ENCODE measurements at regions not wholly inside any gene's neighbourhood (a gene's known extent, or its start where the extent isn't known, plus 50 kb on each side); places are given as distances from the start of the nearest gene placed in this dataset.

DNA sequence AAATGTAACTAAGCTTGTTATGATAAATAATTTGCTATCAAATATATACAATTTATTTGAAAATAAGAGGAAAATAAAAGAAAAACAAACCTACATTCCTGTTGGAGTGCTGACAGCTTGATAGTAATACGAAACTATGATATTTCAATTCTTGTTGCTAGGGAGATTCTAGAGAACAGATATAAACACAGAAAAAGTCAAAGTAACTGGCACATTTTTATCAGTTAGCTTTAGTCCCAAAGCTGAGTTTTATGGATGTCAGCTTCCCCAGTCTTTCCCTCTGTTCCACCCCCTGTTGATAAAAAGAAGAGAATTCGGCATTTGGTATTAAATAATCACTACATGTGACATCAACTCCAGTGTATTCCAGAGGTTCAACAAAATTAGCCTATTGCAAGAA lies 1134.0 kb downstream of the XPNPEP1 start:
- Histone ChIP-seq H3K27me3 (no peaks in the 10 kb centered on the region), H3K4me1 (no peaks in the 10 kb centered on the region), H3K36me3 (no peaks in the 10 kb centered on the region), H3K27ac (no peak overlapping the region), H3K4me3 (no peak overlapping the region), H3K9me3 (peaks cover 0 to 25% (median 2%) of the 10 kb centered on the region in 4 donors)
- WGBS, 2 donors, result 75 to 76% methylated on average over 2 of the region's 2 CpGs
- TF ChIP-seq EP300 (IDR thresholded peaks at IDR 0.05) (no peak), POLR2A (IDR thresholded peaks at IDR 0.05) (no peak)
- TF ChIP-seq, protein P1, sequence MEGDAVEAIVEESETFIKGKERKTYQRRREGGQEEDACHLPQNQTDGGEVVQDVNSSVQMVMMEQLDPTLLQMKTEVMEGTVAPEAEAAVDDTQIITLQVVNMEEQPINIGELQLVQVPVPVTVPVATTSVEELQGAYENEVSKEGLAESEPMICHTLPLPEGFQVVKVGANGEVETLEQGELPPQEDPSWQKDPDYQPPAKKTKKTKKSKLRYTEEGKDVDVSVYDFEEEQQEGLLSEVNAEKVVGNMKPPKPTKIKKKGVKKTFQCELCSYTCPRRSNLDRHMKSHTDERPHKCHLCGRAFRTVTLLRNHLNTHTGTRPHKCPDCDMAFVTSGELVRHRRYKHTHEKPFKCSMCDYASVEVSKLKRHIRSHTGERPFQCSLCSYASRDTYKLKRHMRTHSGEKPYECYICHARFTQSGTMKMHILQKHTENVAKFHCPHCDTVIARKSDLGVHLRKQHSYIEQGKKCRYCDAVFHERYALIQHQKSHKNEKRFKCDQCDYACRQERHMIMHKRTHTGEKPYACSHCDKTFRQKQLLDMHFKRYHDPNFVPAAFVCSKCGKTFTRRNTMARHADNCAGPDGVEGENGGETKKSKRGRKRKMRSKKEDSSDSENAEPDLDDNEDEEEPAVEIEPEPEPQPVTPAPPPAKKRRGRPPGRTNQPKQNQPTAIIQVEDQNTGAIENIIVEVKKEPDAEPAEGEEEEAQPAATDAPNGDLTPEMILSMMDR (IDR thresholded peaks at IDR 0.05), result no peak
- no peak for DNase-seq (ENCODE audit: low spot score in 2 of 2)

DNA sequence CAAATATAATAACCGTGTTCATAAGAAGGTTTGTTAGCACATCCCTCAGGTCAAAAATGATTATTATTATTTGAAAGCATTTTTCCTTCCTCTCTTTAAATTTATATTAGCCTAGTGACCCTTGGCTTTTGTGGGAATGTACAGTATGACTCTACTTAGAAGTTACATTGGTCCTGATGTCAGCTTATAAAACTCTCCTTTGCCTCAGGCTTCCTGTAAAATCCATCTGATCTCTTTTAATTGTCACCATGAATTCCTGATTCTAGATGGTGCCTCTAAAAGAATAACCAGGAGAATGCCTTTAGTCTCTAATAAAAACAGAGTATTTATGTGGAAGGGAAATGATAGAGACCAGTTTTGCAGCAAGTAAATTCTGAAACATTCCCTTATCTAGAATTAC lies 1134.4 kb downstream of the XPNPEP1 start:
- no peak for DNase-seq (ENCODE audit: low spot score in 2 of 2)
- Histone ChIP-seq H3K4me3 (no peak overlapping the region), H3K27ac (no peak overlapping the region), H3K4me1 (no peaks in the 10 kb centered on the region), H3K36me3 (no peaks in the 10 kb centered on the region), H3K9me3 (peaks cover 0 to 28% (median 2%) of the 10 kb centered on the region in 4 donors), H3K27me3 (no peaks in the 10 kb centered on the region)
- WGBS, 2 donors, result 58 to 78% methylated on average over 1 of the region's 1 CpG
- no peak for TF ChIP-seq POLR2A (IDR thresholded peaks at IDR 0.05)
- no peak for TF ChIP-seq EP300 (IDR thresholded peaks at IDR 0.05)
- TF ChIP-seq, protein P1 (IDR thresholded peaks at IDR 0.05), result no peak

- H3K4me1 ChIP-seq, result no peaks in the 10 kb centered on the region
- TF ChIP-seq, protein P1 (IDR thresholded peaks at IDR 0.05), result no peak
- no peak for TF ChIP-seq POLR2A (IDR thresholded peaks at IDR 0.05)
- no peak for TF ChIP-seq EP300 (IDR thresholded peaks at IDR 0.05)
- H3K4me3 ChIP-seq, result no peak overlapping the region
- no peak overlapping the region for H3K27ac ChIP-seq
- WGBS, 2 donors, result 46 to 56% methylated on average over 1 of the region's 1 CpG
- no peak for DNase-seq (ENCODE audit: low spot score in 2 of 2)
- peaks cover 0 to 34% (median 2%) of the 10 kb centered on the region in 4 donors for H3K9me3 ChIP-seq
- no peaks in the 10 kb centered on the region for H3K27me3 ChIP-seq
- H3K36me3 ChIP-seq, result no peaks in the 10 kb centered on the region
Observed at GRCh38 chr10:108787932-108788331, 1135.4 kb downstream of the XPNPEP1 start.

DNA sequence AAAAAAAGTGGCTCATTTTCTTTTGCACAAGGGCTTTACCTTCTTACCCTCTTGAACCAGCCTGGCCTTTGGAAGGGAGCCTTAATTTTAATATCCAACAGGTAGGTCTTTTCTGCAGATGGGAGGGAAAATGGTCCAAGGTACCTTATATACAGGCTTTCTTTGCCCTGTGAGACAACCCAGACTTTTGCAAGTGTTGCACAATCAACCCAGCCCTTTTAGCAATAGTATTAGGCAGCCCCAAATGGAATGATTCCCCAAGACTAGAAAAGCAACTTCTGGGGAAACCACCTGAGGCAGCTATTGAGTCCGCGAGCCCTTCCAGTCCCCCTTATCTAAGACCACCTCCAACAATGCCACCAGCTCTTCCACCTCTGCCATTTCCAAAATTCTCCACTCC lies 1138.3 kb downstream of the XPNPEP1 start:
- 86 to 89% methylated on average over 2 of the region's 2 CpGs for WGBS, 2 donors

GRCh38 chr10:108784534-108784933 lies 1138.8 kb downstream of the XPNPEP1 start:
- H3K4me3 ChIP-seq, result no peak overlapping the region
- 87 to 90% methylated on average over 5 of the region's 5 CpGs for WGBS, 2 donors
- no peak for DNase-seq (ENCODE audit: low spot score in 2 of 2)
- no peaks in the 10 kb centered on the region for H3K27me3 ChIP-seq
- H3K36me3 ChIP-seq, result no peaks in the 10 kb centered on the region
- no peak overlapping the region for H3K27ac ChIP-seq
- H3K4me1 ChIP-seq, result no peaks in the 10 kb centered on the region
- peaks cover 0 to 37% (median 2%) of the 10 kb centered on the region in 4 donors for H3K9me3 ChIP-seq
- TF ChIP-seq, protein P1 (IDR thresholded peaks at IDR 0.05), result no peak

More for the DNA sequence above, 1138.3 kb downstream of the XPNPEP1 start:
- Histone ChIP-seq H3K4me1 (no peaks in the 10 kb centered on the region), H3K27me3 (no peaks in the 10 kb centered on the region), H3K9me3 (peaks cover 0 to 37% (median 2%) of the 10 kb centered on the region in 4 donors), H3K36me3 (no peaks in the 10 kb centered on the region), H3K27ac (no peak overlapping the region), H3K4me3 (no peak overlapping the region)
- DNase-seq (ENCODE audit: low spot score in 2 of 2), result no peak
- TF ChIP-seq, protein P1 (IDR thresholded peaks at IDR 0.05), result no peak
- TF ChIP-seq EP300 (IDR thresholded peaks at IDR 0.05) (no peak), POLR2A (IDR thresholded peaks at IDR 0.05) (no peak)

All from tibial nerve (tissue), 4 donors.